ENCODE measurements at regions not wholly inside any gene's neighbourhood (a gene's known extent, or its start where the extent isn't known, plus 50 kb on each side); places are given as distances from the start of the nearest gene placed in this dataset.
"Not testable (repeated sequence)": the region's sequence is repeated elsewhere in the genome, so short reads cannot be mapped to it uniquely, and the experiment has no call there.

DNA sequence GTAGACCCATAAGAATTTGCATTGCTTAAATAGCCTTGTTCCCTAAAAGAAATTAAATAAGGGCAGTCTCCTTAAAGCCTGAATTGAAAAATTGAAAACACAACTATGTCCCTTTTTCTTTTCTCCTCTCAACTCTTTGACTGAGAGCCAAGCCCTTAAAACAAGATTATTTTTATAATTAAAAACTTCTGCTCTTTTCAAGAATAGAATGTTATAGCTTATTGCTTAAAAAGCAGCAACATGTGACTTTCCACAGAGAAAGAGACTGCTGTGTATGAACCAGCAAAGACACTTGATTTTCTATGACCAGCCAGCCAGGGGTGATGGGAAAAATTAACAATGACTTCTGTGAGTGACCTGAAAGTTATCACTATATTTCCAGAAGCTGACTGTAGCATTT is 295.2 kb upstream of the CELF2 start:
- Histone ChIP-seq H3K9me2 (replicated peaks; ENCODE audit: insufficient read depth, low read length) (no peaks in the 10 kb centered on the region; the same call in 1 of the 2 replicates), H3K4me3 (ENCODE audit: insufficient read depth, low read length, poor library complexity, severe bottlenecking) (no peak overlapping the region), H2AFZ (ENCODE audit: low read depth, low read length, severe bottlenecking) (no peak overlapping the region), H4K20me1 (ENCODE audit: low read depth, low read length) (no peaks in the 10 kb centered on the region), H3K4me2 (ENCODE audit: low read depth, low read length, poor library complexity, severe bottlenecking) (no peak overlapping the region), H3K79me2 (ENCODE audit: insufficient read depth, low read length) (no peaks in the 10 kb centered on the region), H3K36me3 (ENCODE audit: low read length) (no peaks in the 10 kb centered on the region), H3F3A (ENCODE audit: insufficient read depth) (no peaks in the 10 kb centered on the region), H3K27ac (ENCODE audit: low read depth, low read length) (no peak overlapping the region), H3K9ac (ENCODE audit: low read length) (no peak overlapping the region), H3K9me3 (ENCODE audit: insufficient read depth, low read length) (no peaks in the 10 kb centered on the region), H3K27me3 (ENCODE audit: low read length) (no peaks in the 10 kb centered on the region)
- TF ChIP-seq EZH2phosphoT487 (conservative IDR thresholded peaks at IDR 0.05; ENCODE audit: low read length): no peak
- TF ChIP-seq, protein P1, sequence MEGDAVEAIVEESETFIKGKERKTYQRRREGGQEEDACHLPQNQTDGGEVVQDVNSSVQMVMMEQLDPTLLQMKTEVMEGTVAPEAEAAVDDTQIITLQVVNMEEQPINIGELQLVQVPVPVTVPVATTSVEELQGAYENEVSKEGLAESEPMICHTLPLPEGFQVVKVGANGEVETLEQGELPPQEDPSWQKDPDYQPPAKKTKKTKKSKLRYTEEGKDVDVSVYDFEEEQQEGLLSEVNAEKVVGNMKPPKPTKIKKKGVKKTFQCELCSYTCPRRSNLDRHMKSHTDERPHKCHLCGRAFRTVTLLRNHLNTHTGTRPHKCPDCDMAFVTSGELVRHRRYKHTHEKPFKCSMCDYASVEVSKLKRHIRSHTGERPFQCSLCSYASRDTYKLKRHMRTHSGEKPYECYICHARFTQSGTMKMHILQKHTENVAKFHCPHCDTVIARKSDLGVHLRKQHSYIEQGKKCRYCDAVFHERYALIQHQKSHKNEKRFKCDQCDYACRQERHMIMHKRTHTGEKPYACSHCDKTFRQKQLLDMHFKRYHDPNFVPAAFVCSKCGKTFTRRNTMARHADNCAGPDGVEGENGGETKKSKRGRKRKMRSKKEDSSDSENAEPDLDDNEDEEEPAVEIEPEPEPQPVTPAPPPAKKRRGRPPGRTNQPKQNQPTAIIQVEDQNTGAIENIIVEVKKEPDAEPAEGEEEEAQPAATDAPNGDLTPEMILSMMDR (IDR thresholded peaks at IDR 0.05; ENCODE audit: insufficient read depth, low read length, poor library complexity, severe bottlenecking): no peak

DNA sequence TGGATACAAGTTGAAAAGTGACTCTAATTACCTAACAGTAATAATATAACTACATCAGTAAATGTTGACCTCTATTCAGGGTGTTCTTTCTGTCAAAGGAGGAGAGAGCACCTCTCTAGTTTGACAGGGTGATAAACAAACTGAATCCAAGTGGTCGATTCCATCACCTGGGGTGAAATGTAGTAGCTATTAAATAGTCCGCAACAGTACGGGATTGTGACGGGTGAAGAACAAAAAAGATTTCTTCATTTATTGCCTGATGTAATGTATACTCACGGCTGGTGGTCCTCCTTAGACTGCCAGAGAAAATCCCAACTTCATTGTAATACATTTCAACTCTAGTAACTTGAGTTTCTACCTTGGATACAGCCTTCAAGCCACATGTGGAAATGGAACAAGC is 292.5 kb upstream of the CELF2 start:
- Histone ChIP-seq H3K9me3 (ENCODE audit: insufficient read depth, low read length) (no peaks in the 10 kb centered on the region), H3K27ac (ENCODE audit: low read depth, low read length) (no peak overlapping the region), H2AFZ (ENCODE audit: low read depth, low read length, severe bottlenecking) (no peak overlapping the region), H3F3A (ENCODE audit: insufficient read depth) (no peaks in the 10 kb centered on the region), H3K27me3 (ENCODE audit: low read length) (no peaks in the 10 kb centered on the region), H3K9ac (ENCODE audit: low read length) (no peak overlapping the region), H3K9me2 (replicated peaks; ENCODE audit: insufficient read depth, low read length) (no peaks in the 10 kb centered on the region; the same call in 1 of the 2 replicates), H3K36me3 (ENCODE audit: low read length) (no peaks in the 10 kb centered on the region), H3K4me3 (ENCODE audit: insufficient read depth, low read length, poor library complexity, severe bottlenecking) (no peak overlapping the region), H3K4me2 (ENCODE audit: low read depth, low read length, poor library complexity, severe bottlenecking) (no peak overlapping the region), H3K79me2 (ENCODE audit: insufficient read depth, low read length) (no peaks in the 10 kb centered on the region), H4K20me1 (ENCODE audit: low read depth, low read length) (no peaks in the 10 kb centered on the region)
- TF ChIP-seq, protein P1 (IDR thresholded peaks at IDR 0.05; ENCODE audit: insufficient read depth, low read length, poor library complexity, severe bottlenecking): no peak
- TF ChIP-seq EZH2phosphoT487 (conservative IDR thresholded peaks at IDR 0.05; ENCODE audit: low read length): no peak

GRCh38 chr10:10726101-10726500 is 291.6 kb upstream of the CELF2 start:
- no peaks in the 10 kb centered on the region for H3K27me3 ChIP-seq (ENCODE audit: low read length)
- H2AFZ ChIP-seq (ENCODE audit: low read depth, low read length, severe bottlenecking): no peak overlapping the region
- no peaks in the 10 kb centered on the region for H3K79me2 ChIP-seq (ENCODE audit: insufficient read depth, low read length)
- no peak overlapping the region for H3K4me2 ChIP-seq (ENCODE audit: low read depth, low read length, poor library complexity, severe bottlenecking)
- H3K27ac ChIP-seq (ENCODE audit: low read depth, low read length): no peak overlapping the region
- H4K20me1 ChIP-seq (ENCODE audit: low read depth, low read length): no peaks in the 10 kb centered on the region
- H3K4me3 ChIP-seq (ENCODE audit: insufficient read depth, low read length, poor library complexity, severe bottlenecking): no peak overlapping the region
- TF ChIP-seq, protein P1 (IDR thresholded peaks at IDR 0.05; ENCODE audit: insufficient read depth, low read length, poor library complexity, severe bottlenecking): no peak
- TF ChIP-seq EZH2phosphoT487 (conservative IDR thresholded peaks at IDR 0.05; ENCODE audit: low read length): no peak
- H3K9ac ChIP-seq (ENCODE audit: low read length): no peak overlapping the region
- no peaks in the 10 kb centered on the region for H3F3A ChIP-seq (ENCODE audit: insufficient read depth)
- H3K9me3 ChIP-seq (ENCODE audit: insufficient read depth, low read length): no peaks in the 10 kb centered on the region
- no peaks in the 10 kb centered on the region; the same call in 1 of the 2 replicates for H3K9me2 ChIP-seq (replicated peaks; ENCODE audit: insufficient read depth, low read length)
- no peaks in the 10 kb centered on the region for H3K36me3 ChIP-seq (ENCODE audit: low read length)

- H3K36me3 ChIP-seq (ENCODE audit: low read length); H3K9me3 ChIP-seq (ENCODE audit: insufficient read depth, low read length); H3F3A ChIP-seq (ENCODE audit: insufficient read depth); H3K79me2 ChIP-seq (ENCODE audit: insufficient read depth, low read length); H3K27ac ChIP-seq (ENCODE audit: low read depth, low read length); H3K4me3 ChIP-seq (ENCODE audit: insufficient read depth, low read length, poor library complexity, severe bottlenecking); H2AFZ ChIP-seq (ENCODE audit: low read depth, low read length, severe bottlenecking); H3K9me2 ChIP-seq (replicated peaks; ENCODE audit: insufficient read depth, low read length); H3K4me2 ChIP-seq (ENCODE audit: low read depth, low read length, poor library complexity, severe bottlenecking); H4K20me1 ChIP-seq (ENCODE audit: low read depth, low read length); H3K9ac ChIP-seq (ENCODE audit: low read length); H3K27me3 ChIP-seq (ENCODE audit: low read length): not testable (repeated sequence)
Measured at GRCh38 chr10:10727411-10727810, 290.3 kb upstream of the CELF2 start.
